Thoracic aorta (tissue), 2 donors: ENCODE measurements at regions not wholly inside any gene's neighbourhood (a gene's known extent, or its start where the extent isn't known, plus 50 kb on each side); places are given as distances from the start of the nearest gene placed in this dataset.
"Not testable (repeated sequence)": the region's sequence is repeated elsewhere in the genome, so short reads cannot be mapped to it uniquely, and the experiment has no call there.

Experiments
- ATAC-seq: fragments of 150-250 bp; one replicate; pipeline ENCODE4 v1.8.0; 2017; ENCODE audit warnings: low read depth; ENCODE audit not compliant: insufficient number of reproducible peaks, low FRiP score
- DNase-seq: peaks from one replicate; pipeline ENCODE4 v3.0.0-alpha.2; 2020; ENCODE audit warnings: low spot score
- H3K27ac ChIP-seq, 2 donors: fragments of 200-600 bp; sonication (generic); 1 replicate in 1 of 2; 2 replicates in 1 of 2; pipeline ENCODE4 v1.5.1; 2016; ENCODE audit warnings: mild to moderate bottlenecking in 2 of 2, moderate library complexity in 2 of 2
- H3K27me3 ChIP-seq: fragments of 200-600 bp; sonication (generic); replicated peaks from 2 replicates; pipeline ENCODE4 v1.6.0; 2016; ENCODE audit warnings: mild to moderate bottlenecking; ENCODE audit not compliant: insufficient read depth
- H3K36me3 ChIP-seq: fragments of 200-600 bp; sonication (generic); one replicate; pipeline ENCODE4 v1.5.1; 2016
- H3K4me1 ChIP-seq, 2 donors: fragments of 200-600 bp; sonication (generic); 1 replicate in 1 of 2; 2 replicates in 1 of 2; pipeline versions ENCODE4 v1.5.1 to v1.6.0; 2016; ENCODE audit warnings: low read depth in 2 of 2, mild to moderate bottlenecking in 1 of 2; ENCODE audit not compliant: control insufficient read depth in 1 of 2
- H3K4me3 ChIP-seq: fragments of 200-600 bp; sonication (generic); 2 replicates; pipeline ENCODE4 v1.5.1; 2016; ENCODE audit warnings: mild to moderate bottlenecking
- H3K9me3 ChIP-seq: fragments of 200-600 bp; sonication (generic); 2 replicates; pipeline ENCODE4 v1.5.1; 2016
- CTCF ChIP-seq: fragments of 200-600 bp; sonication (generic); IDR thresholded peaks from one replicate; pipeline ENCODE4 v1.5.1; 2019; ENCODE audit warnings: antibody characterized with exemption

DNA sequence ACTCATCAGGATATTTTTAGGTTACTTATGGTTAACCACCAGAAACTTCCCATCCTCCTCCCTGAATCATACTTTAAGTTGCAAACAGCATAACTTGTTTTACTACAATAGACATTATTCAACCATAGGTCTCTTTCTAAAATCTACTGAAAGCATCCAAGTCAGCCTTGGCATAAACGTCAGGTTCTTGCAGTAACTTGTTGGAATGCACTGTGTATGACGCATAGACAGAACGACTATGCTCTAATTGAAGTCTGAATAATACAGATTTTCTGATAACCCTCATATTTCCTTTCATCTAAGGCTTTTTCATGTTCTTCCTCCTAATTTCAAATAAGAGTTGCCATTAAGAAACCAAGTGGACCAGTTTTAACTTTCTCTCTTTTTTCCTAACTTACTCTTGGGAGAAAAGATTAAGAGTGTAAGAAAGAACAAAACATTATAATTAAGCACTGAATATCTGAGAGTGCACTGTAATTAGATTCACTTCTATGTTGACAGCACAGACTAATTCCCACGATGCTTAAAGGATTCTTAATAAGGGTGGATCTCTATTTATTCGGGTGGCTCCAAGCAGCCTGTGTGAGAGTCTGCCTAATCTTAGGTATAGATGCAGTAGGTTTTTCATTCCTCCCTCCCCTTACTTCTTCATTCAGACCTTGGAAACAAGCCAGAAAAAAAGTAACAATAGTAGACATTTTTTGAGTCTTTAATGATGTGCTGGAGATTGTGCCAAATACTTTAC, 1100.1 kb downstream of the EPHA3 start:
- not testable (repeated sequence) for ATAC-seq, H3K4me3 ChIP-seq, H3K4me1 ChIP-seq, DNase-seq, H3K27ac ChIP-seq, H3K27me3 ChIP-seq, H3K9me3 ChIP-seq, H3K36me3 ChIP-seq

DNA sequence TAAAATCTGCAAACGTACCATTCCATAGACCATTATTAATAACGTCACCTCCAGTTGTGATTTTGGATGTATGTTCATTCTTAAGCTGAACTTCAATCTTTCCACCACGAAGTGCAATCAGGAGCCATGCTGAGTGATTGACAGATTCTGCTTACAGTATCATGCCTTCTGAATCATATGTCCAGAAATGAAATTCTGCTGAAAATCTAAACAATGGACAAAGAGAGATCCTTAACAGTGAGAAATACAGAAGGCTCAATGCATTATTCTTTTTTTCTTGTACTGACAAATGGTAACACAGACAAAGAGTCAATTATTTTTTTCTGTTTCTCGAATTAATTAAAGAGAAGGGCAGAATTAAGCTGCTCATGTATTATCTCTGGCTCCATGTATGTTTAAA, 1114.5 kb downstream of the EPHA3 start:
- no peaks in the 10 kb centered on the region for H3K4me1 ChIP-seq
- no peak for TF ChIP-seq CTCF
- H3K9me3 ChIP-seq = no peaks in the 10 kb centered on the region
- H3K4me3 ChIP-seq = no peak overlapping the region
- H3K36me3 ChIP-seq = no peaks in the 10 kb centered on the region
- H3K27ac ChIP-seq = no peak overlapping the region
- H3K27me3 ChIP-seq = no peaks in the 10 kb centered on the region
- DNase-seq (no peak), ATAC-seq (no peak)

DNA sequence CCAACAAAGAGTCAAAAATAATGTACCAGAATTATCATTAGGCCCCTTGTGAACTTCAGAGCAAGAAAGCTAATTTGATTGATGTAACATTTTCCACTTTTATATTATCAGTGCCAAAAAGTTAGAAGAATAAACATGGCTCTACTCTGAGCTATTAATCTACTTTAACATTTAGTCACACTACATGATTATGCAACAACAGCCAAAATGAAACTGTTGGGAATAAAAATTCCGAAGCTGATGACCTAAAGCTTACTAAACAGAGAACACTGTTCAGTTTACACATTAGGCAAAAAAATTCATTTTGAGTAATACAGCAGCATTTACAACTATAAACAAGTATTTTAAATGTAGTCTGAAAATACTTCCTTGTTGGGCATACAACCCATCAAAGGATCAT, 1134.1 kb downstream of the EPHA3 start:
- Histone ChIP-seq H3K27ac (no peak overlapping the region), H3K36me3 (no peaks in the 10 kb centered on the region), H3K9me3 (peaks cover 4% of the 10 kb centered on the region), H3K4me1 (no peaks in the 10 kb centered on the region), H3K4me3 (no peak overlapping the region), H3K27me3 (no peaks in the 10 kb centered on the region)
- no peak for ATAC-seq
- TF ChIP-seq CTCF = no peak
- no peak for DNase-seq

DNA sequence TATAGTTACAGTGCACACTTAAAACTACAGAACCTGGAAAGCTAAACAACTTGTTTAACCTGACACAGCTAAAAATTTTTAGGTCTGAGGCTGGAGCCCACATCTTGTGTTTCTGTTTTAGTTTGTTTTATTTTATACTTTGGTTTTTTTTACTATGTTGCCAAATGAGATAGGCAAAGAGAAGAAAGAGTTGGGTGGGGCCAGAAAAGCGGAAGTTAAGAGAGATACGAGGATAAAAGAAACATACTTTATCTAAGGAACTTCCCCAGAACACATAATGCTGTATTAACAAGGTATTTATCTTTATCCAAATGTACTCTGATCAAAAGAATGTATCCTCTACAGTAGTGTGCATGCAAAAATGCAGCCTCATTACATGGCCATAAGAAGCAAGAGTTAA, 1145.7 kb downstream of the EPHA3 start:
- H3K27ac ChIP-seq = no peak overlapping the region
- H3K4me3 ChIP-seq = no peak overlapping the region
- no peaks in the 10 kb centered on the region for H3K36me3 ChIP-seq
- H3K4me1 ChIP-seq = no peaks in the 10 kb centered on the region
- no peaks in the 10 kb centered on the region for H3K9me3 ChIP-seq
- DNase-seq = no peak
- ATAC-seq = no peak
- TF ChIP-seq CTCF = no peak
- H3K27me3 ChIP-seq = no peaks in the 10 kb centered on the region

DNA sequence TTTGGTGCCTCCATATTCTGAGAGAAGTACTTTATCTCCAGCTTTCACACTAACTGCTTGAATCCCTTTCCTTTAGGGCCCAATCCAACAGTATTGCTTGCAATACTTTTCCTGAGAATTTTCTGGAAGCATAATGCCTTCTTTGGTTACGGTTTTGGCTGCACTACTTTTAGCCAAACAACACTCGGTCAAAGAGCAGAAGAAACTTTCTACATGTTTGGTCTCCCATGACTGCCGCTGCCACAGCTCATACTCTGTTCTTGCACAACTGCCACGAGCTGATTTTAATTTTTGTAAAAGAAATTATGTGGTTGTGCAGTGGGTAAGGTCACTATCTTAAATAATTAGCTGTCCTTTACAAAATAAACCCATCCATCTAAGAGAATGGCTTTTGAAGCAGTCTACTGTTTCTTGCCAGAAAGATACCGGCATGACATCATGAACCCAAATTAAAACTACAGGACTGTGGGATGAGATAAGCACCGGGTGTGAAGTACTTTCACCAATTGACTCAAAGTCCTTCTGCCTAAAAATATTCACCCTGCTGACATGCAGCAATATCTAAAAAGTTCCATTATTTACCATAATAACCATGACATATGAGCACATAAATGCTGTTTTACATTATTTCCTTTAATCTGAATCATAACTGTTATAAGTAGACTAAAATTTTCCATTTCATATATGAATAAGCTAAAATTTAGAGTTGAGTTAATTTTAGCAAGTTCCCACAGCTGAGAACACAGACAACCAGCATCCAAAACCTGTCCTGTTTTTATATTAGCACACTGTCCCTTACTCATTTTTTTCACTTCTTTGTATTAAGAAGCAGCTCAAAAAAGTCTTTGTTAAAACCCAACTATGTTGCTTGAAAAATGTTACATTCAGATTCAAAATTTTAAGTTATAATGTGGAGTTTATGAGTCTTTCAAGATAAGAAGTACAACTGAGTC, 1154.3 kb downstream of the EPHA3 start:
- Histone ChIP-seq H3K4me1 (no peaks in the 10 kb centered on the region), H3K4me3 (no peak overlapping the region), H3K9me3 (peaks cover 8% of the 10 kb centered on the region), H3K27me3 (no peaks in the 10 kb centered on the region), H3K36me3 (no peaks in the 10 kb centered on the region), H3K27ac (no peak overlapping the region)
- no peak for DNase-seq
- no peak for TF ChIP-seq CTCF
- no peak for ATAC-seq
